IMR-90 (cell line): ENCODE measurements at regions not wholly inside any gene's neighbourhood (a gene's known extent, or its start where the extent isn't known, plus 50 kb on each side); places are given as distances from the start of the nearest gene placed in this dataset.

Source experiments
- BHLHE40 ChIP-seq: fragments of 150-350 bp; IDR thresholded peaks from 2 replicates; pipeline ENCODE4 v1.6.1; 2016; ENCODE audit warnings: mild to moderate bottlenecking, low read depth, low read length
- CEBPB ChIP-seq: IDR thresholded peaks from 2 replicates; pipeline ENCODE4 v1.6.1; 2012; ENCODE audit warnings: low read depth, low read length, improper control_type of control experiment
- FOS ChIP-seq: fragments of 150-350 bp; IDR thresholded peaks from 2 replicates; pipeline ENCODE4 v1.6.1; 2016; ENCODE audit warnings: low read depth, low read length
- MAZ ChIP-seq: IDR thresholded peaks from 2 replicates; pipeline ENCODE4 v1.6.1; 2012; ENCODE audit warnings: low read depth, mild to moderate bottlenecking, low read length, improper control_type of control experiment, moderate library complexity, borderline replicate concordance
- MXI1 ChIP-seq: IDR thresholded peaks from 2 replicates; pipeline ENCODE4 v1.6.1; 2012; ENCODE audit warnings: low read depth, mild to moderate bottlenecking, low read length, moderate library complexity, borderline replicate concordance
- POLR2A ChIP-seq: IDR thresholded peaks from 2 replicates; pipeline ENCODE4 v1.6.1; 2012; ENCODE audit warnings: mild to moderate bottlenecking, low read depth, low read length
- RAD21 ChIP-seq: IDR thresholded peaks from 2 replicates; pipeline ENCODE4 v1.6.1; 2012; ENCODE audit warnings: low read length, improper control_type of control experiment
- RCOR1 ChIP-seq: IDR thresholded peaks from 2 replicates; pipeline ENCODE4 v1.6.1; 2012; ENCODE audit warnings: mild to moderate bottlenecking, low read length, improper control_type of control experiment; ENCODE audit not compliant: insufficient replicate concordance
- SMC3 ChIP-seq: fragments of 150-350 bp; IDR thresholded peaks from 2 replicates; pipeline ENCODE4 v1.6.1; 2016; ENCODE audit warnings: low read depth, mild to moderate bottlenecking, antibody characterized with exemption, low read length, moderate library complexity
- TF ChIP-seq, protein P1 (sequence below): conservative IDR thresholded peaks from 2 replicates; pipeline ENCODE4 v1.5.1; 2012; ENCODE audit warnings: mild to moderate bottlenecking, low read depth, low read length, improper control_type of control experiment
- TF ChIP-seq, protein P2 (sequence below): fragments of 150-350 bp; IDR thresholded peaks from 2 replicates; pipeline ENCODE4 v1.6.1; 2017; ENCODE audit warnings: mild to moderate bottlenecking, antibody characterized with exemption, low read length, low read depth

DNA sequence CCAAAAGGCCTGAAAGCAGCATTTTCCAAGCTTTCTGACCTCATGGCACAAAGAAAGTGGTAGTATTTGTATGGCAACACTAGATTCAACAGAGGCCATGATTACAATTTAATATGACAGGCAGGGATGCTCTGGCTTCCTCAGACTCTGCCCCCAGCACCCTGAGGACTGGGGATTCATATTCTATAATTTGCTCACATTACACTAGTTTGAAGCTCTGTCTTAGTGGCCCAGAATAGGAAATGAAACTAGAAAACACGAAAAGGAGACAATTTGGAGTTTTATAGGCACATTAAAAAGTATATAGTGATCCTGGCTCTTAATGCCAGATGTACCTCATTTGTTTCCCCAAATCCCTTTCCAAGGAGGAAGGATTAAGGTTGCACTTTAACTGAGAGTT is 173.0 kb upstream of the STK17B start:
- TF ChIP-seq RAD21 (no peak), MXI1 (no peak), CEBPB (no peak), POLR2A (no peak), BHLHE40 (no peak), RCOR1 (no peak), SMC3 (no peak), FOS (no peak), MAZ (no peak)
- TF ChIP-seq, protein P1, sequence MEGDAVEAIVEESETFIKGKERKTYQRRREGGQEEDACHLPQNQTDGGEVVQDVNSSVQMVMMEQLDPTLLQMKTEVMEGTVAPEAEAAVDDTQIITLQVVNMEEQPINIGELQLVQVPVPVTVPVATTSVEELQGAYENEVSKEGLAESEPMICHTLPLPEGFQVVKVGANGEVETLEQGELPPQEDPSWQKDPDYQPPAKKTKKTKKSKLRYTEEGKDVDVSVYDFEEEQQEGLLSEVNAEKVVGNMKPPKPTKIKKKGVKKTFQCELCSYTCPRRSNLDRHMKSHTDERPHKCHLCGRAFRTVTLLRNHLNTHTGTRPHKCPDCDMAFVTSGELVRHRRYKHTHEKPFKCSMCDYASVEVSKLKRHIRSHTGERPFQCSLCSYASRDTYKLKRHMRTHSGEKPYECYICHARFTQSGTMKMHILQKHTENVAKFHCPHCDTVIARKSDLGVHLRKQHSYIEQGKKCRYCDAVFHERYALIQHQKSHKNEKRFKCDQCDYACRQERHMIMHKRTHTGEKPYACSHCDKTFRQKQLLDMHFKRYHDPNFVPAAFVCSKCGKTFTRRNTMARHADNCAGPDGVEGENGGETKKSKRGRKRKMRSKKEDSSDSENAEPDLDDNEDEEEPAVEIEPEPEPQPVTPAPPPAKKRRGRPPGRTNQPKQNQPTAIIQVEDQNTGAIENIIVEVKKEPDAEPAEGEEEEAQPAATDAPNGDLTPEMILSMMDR: no peak
- TF ChIP-seq, protein P2, sequence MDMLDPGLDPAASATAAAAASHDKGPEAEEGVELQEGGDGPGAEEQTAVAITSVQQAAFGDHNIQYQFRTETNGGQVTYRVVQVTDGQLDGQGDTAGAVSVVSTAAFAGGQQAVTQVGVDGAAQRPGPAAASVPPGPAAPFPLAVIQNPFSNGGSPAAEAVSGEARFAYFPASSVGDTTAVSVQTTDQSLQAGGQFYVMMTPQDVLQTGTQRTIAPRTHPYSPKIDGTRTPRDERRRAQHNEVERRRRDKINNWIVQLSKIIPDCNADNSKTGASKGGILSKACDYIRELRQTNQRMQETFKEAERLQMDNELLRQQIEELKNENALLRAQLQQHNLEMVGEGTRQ: no peak
